HG02610 (cell line): ENCODE measurements at regions not wholly inside any gene's neighbourhood (a gene's known extent, or its start where the extent isn't known, plus 50 kb on each side); places are given as distances from the start of the nearest gene placed in this dataset.

Experiments
- ATAC-seq: cut with Tn5 transposase; IDR thresholded peaks from one replicate; pipeline ENCODE4 v1.9.1; 2021; ENCODE audit warnings: mild to moderate bottlenecking, moderate library complexity; ENCODE audit not compliant: unreplicated experiment

DNA sequence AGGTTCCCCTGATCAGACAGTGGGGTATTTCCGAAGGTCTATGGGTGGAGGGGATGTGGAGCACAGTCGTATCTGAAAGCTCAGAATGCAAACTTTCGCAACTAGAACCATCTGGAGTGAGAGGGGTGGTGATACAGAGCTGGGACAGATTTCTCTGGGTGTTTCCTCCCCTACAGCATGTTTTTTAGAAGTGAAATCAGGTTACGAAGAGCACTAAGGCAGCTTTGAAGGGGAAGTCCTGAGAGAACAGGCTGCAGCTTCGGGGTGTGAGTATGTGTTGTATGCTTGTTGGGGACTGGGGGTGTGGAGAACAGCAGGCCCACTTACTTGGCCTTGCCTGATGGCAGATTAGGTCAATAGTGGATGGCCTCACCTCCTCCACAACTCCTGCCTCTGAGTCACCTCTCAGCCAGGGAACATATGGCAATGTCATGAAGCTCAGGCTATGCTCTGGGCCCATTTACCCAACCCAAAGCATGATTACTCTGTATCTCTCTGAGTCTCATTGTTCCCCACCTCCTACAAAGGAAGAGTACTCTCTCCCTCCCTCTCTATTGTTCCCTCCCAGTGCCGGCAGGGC lies 107.2 kb upstream of the RASGRP1 start:
- ATAC-seq: peak; percentile 59

GRCh38 chr15:38672273-38672672 lies 107.7 kb upstream of the RASGRP1 start:
- no peak for ATAC-seq

DNA sequence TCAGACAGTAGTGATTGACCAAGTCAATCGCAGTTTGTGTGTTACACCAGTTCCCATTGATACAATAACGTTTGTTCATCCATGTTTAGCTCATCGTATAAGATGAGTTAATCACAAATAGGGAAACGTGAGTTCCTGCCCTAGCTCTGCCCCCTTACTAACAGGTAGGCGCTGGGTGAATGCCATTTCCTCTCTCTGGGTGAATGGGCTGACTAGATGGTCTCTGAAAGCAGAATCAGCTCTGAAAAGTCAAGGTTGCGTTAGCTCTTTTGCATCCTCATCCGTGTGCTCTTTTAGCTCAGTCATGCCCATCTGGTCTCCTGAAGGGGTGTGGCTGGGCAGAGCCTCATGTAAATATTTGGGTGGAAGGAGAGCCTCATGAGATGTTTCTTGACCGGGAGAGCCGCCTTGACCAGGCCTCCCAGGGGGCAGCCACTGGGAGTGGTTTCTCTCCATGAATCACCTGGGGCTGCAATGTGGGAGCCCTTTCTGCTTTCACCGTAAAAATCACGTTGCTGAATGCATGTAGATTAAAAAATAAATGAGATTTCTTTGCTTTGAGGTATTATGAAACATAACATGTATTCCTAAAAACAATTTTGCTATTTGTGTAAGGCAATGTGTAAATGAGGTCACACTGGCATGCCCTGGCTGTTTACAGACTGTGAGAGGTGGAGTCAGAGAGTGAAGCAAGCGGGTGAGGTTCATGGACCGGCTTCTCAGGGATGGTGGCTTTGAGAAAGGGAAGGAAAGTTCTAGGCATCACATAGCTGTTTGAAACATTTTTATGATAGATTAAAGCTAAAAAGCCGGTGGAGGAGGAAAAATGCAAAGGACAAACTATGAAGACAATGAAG lies 108.4 kb upstream of the RASGRP1 start:
- ATAC-seq: peak; percentile 26

DNA sequence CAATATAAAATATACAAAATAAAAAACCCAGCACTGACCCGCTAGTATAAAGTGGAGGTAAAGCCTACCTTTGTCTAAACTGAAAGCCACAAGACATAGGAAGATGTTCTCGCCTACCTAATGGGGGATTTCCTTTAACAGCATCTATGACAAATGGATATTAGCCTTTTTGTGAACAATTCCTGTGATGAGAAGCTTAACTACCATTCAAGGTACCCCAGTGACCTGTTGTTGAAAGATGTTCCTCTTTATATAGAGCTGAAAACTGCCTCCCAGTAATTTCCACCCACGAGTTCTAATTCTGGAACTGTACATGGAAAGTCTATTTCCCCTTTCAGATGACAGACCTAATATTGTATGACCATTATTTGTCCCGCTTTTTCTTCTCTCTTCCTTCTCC lies 109.8 kb upstream of the RASGRP1 start:
- ATAC-seq: no peak

GRCh38 chr15:38678281-38678680 lies 113.7 kb upstream of the RASGRP1 start:
- ATAC-seq: no peak

DNA sequence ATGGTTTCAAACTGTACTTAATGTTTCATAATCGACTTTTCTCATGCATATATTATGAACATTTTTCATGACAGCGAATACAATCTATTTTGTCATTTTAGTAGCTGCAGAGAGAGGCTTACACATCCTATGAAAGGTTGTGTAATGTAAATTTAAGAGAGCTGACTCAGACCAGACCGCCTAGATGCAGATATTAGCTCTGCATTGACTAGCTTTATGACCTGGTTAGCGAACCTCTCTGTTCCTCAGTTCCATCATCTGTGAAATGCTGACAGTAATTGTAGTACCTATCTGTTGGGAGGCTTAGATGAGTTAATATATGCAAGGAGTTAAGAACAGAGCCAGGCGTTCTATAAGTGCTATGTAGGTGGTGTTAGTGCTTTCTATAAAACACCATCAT lies 116.2 kb upstream of the RASGRP1 start:
- ATAC-seq: no peak

DNA sequence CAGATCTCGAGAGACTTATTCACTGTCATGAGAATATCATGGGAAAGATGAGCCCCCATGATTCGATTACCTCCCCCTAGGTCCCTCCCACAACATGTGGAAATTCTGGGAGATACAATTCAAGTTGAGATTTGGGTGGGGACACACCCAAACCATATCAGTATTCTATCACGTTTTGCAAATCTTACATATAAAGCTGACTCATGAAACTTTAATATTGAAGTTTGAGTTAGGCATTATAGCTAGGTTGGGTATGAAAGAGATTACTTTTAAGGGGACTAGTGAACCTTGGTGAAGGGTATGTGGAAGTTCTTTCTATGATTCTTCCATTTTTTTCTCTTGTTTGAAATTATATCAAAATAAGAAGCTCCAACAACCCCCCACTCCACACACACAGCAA lies 117.7 kb upstream of the RASGRP1 start:
- ATAC-seq: no peak

- peak; percentile 59 for ATAC-seq
Measured at GRCh38 chr15:38682861-38683260, 118.2 kb upstream of the RASGRP1 start.

- peak; percentile 74 for ATAC-seq
Measured at GRCh38 chr15:38683382-38684242, 119.0 kb upstream of the RASGRP1 start.

- ATAC-seq: no peak
Measured at GRCh38 chr15:38684440-38685010, 119.9 kb upstream of the RASGRP1 start.

GRCh38 chr15:38685686-38686339 lies 121.2 kb upstream of the RASGRP1 start:
- no peak for ATAC-seq

GRCh38 chr15:38687340-38687739 lies 122.7 kb upstream of the RASGRP1 start:
- no peak for ATAC-seq

DNA sequence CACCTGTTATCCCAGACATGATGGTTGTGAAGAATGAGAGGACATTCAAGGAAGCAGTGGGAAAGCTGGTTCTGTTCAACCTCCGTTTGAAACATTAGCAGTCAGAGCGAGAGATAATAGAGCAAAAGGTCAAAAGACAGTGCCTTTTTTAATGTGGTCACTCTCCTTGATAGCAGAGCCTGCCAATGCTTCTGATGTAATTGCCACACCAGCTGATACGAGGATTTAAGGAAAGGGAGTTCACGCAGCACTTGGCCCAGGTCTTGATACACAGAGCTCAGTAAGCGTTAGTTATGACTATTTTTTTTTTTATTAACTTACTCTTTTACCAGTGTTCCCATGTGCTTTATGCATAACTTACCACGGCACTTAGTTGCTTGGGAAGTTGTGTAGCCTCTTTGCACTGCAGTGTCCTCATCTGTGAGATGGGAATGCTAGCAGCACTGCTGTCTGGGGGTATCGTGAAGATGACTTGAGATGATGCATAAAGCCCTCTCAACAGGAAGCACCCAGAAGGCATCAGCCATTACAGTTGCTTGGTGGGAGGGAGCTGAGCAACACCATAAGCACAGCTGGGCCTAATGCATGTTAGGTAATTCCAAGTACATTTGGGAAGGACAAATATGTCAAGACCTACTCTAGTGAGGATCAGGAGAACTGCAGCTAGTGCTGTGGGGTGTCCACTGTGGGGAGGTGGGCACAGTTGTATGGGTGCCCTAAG lies 123.3 kb upstream of the RASGRP1 start:
- ATAC-seq: no peak

- peak; percentile 40 for ATAC-seq
Measured at GRCh38 chr15:38688761-38689160, 124.1 kb upstream of the RASGRP1 start.

DNA sequence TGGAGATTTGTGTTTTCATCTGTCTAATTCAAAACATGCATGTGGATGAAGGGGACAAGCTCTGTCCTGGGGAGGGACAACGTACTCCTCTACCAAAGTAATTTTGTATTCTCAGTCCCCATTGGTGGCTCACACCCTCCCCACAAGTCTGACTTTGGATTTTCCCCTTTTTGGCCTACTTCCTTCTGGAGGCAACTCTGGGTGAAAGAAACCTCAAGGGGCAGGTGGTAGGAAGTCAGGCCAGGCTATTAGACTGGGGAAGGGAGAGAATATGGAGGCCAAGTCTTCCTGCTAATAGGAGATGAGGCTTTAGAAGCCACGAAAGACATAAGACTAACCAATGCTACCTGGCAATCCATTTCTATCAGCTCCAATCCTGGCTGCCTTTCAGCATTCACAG lies 124.9 kb upstream of the RASGRP1 start:
- peak; percentile 23 for ATAC-seq

GRCh38 chr15:38690216-38690615 lies 125.6 kb upstream of the RASGRP1 start:
- no peak for ATAC-seq

- ATAC-seq: no peak
Measured at GRCh38 chr15:38690719-38691332, 126.2 kb upstream of the RASGRP1 start.

GRCh38 chr15:38691377-38691776 lies 126.8 kb upstream of the RASGRP1 start:
- no peak for ATAC-seq

GRCh38 chr15:38691965-38692788 lies 127.6 kb upstream of the RASGRP1 start:
- ATAC-seq: no peak
